ENCODE measurements at regions not wholly inside any gene's neighbourhood (a gene's known extent, or its start where the extent isn't known, plus 50 kb on each side); places are given as distances from the start of the nearest gene placed in this dataset.

DNA sequence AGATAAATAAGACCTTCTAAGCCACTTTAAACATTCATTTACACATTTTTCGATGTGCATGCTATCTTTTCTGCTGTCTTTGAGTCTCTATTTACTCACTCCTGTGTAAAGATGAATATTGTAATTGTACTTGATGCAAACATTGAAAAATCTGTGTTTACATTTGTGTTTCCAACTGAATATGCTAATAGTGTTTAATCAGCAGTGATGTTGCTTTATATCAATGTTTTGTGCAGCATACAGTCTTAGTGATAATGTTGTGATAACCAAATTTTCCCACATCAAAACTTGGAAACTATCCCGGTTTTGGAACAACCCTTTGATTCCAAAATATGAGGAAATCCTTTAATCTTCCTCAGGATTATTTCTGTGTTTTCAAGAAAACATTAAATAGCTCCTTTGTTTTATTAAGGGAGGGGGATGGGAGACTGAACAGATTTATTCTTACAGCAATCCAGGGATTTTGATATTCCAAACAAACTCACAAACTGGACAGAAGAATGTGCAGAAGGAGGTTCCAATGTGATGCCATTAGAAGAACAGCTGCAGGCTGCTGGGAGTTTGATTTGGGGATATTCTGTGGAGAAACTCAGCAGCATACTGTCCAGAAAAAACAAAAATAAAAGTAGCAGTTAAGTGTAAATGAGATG lies 248.0 kb downstream of the S1PR1 start:
- no peak for TF ChIP-seq EP300 (IDR thresholded peaks at IDR 0.05; ENCODE audit: borderline replicate concordance)
- no peak for TF ChIP-seq ZBTB7A (IDR thresholded peaks at IDR 0.05; ENCODE audit: low read depth)
- no peak for TF ChIP-seq RAD21 (IDR thresholded peaks at IDR 0.05; ENCODE audit: low read depth)
- TF ChIP-seq, protein P1, sequence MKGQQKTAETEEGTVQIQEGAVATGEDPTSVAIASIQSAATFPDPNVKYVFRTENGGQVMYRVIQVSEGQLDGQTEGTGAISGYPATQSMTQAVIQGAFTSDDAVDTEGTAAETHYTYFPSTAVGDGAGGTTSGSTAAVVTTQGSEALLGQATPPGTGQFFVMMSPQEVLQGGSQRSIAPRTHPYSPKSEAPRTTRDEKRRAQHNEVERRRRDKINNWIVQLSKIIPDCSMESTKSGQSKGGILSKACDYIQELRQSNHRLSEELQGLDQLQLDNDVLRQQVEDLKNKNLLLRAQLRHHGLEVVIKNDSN (IDR thresholded peaks at IDR 0.05), result no peak
- no peak for TF ChIP-seq NFIC (IDR thresholded peaks at IDR 0.05)
- no peak for TF ChIP-seq CREB1 (IDR thresholded peaks at IDR 0.05; ENCODE audit: low read depth)
- TF ChIP-seq TAF1 (IDR thresholded peaks at IDR 0.05; ENCODE audit: low read depth), result no peak
- no peak for TF ChIP-seq CEBPB (IDR thresholded peaks at IDR 0.05)
- no peak for TF ChIP-seq YY1 (IDR thresholded peaks at IDR 0.05; ENCODE audit: low read depth)
- TF ChIP-seq FOXM1 (IDR thresholded peaks at IDR 0.05; ENCODE audit: borderline replicate concordance, low read depth), result no peak
- TF ChIP-seq TCF12 (IDR thresholded peaks at IDR 0.05; ENCODE audit: low read depth), result no peak
- TF ChIP-seq EGR1 (IDR thresholded peaks at IDR 0.05), result no peak
- TF ChIP-seq TEAD4 (IDR thresholded peaks at IDR 0.05), result no peak
- TF ChIP-seq, protein P2, sequence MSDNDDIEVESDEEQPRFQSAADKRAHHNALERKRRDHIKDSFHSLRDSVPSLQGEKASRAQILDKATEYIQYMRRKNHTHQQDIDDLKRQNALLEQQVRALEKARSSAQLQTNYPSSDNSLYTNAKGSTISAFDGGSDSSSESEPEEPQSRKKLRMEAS (IDR thresholded peaks at IDR 0.05), result no peak
- TF ChIP-seq, protein P3, sequence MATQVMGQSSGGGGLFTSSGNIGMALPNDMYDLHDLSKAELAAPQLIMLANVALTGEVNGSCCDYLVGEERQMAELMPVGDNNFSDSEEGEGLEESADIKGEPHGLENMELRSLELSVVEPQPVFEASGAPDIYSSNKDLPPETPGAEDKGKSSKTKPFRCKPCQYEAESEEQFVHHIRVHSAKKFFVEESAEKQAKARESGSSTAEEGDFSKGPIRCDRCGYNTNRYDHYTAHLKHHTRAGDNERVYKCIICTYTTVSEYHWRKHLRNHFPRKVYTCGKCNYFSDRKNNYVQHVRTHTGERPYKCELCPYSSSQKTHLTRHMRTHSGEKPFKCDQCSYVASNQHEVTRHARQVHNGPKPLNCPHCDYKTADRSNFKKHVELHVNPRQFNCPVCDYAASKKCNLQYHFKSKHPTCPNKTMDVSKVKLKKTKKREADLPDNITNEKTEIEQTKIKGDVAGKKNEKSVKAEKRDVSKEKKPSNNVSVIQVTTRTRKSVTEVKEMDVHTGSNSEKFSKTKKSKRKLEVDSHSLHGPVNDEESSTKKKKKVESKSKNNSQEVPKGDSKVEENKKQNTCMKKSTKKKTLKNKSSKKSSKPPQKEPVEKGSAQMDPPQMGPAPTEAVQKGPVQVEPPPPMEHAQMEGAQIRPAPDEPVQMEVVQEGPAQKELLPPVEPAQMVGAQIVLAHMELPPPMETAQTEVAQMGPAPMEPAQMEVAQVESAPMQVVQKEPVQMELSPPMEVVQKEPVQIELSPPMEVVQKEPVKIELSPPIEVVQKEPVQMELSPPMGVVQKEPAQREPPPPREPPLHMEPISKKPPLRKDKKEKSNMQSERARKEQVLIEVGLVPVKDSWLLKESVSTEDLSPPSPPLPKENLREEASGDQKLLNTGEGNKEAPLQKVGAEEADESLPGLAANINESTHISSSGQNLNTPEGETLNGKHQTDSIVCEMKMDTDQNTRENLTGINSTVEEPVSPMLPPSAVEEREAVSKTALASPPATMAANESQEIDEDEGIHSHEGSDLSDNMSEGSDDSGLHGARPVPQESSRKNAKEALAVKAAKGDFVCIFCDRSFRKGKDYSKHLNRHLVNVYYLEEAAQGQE (IDR thresholded peaks at IDR 0.05; ENCODE audit: low read depth), result no peak

DNA sequence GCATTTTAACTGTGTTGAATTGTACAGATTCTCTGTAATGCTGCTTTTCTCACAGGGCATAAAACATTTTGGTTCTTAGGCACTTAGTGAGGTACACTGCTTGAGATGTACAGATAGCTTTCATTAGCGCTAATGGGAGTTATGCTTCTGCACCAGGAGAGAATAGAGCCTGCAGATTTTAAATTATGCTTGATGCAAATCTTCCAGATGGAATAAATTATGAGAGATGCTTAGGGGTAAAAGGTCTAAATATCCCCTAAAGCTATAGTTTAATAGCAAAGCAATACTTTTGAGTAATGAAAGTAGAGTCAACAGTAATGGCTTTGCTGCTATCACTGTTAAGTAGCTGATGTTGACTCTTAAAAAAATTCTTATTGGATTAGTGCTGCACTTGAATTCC lies 248.9 kb downstream of the S1PR1 start:
- TF ChIP-seq TAF1 (IDR thresholded peaks at IDR 0.05; ENCODE audit: low read depth), result no peak
- TF ChIP-seq TEAD4 (IDR thresholded peaks at IDR 0.05), result no peak
- no peak for TF ChIP-seq TCF12 (IDR thresholded peaks at IDR 0.05; ENCODE audit: low read depth)
- no peak for TF ChIP-seq YY1 (IDR thresholded peaks at IDR 0.05; ENCODE audit: low read depth)
- TF ChIP-seq NFIC (IDR thresholded peaks at IDR 0.05), result no peak
- no peak for TF ChIP-seq RAD21 (IDR thresholded peaks at IDR 0.05; ENCODE audit: low read depth)
- TF ChIP-seq CEBPB (IDR thresholded peaks at IDR 0.05), result no peak
- TF ChIP-seq FOXM1 (IDR thresholded peaks at IDR 0.05; ENCODE audit: borderline replicate concordance, low read depth), result no peak

DNA sequence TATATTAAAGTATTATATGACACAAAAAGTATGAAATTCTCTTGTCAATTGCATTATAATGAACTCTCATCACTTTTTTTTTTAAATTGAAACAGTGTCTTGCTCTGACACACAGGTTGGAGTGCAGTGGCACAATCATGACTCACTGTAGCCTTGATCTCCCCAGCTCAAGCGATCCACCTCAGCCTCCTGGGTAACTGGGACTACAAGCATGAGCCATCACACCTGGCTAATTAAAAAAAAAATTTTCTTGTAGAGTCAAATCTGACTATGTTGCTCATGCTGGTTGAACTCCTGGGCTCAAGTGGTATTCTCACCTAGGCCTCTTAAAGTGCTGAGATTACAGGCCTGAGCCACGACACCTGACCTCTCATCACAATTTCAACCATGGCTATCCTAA lies 259.3 kb downstream of the S1PR1 start:
- TF ChIP-seq, protein P3 (IDR thresholded peaks at IDR 0.05; ENCODE audit: low read depth), result no peak
- TF ChIP-seq, protein P2 (IDR thresholded peaks at IDR 0.05), result no peak
- TF ChIP-seq ZBTB7A (IDR thresholded peaks at IDR 0.05; ENCODE audit: low read depth) (no peak), EP300 (IDR thresholded peaks at IDR 0.05; ENCODE audit: borderline replicate concordance) (no peak), TCF12 (IDR thresholded peaks at IDR 0.05; ENCODE audit: low read depth) (no peak), CEBPB (IDR thresholded peaks at IDR 0.05) (no peak), FOXM1 (IDR thresholded peaks at IDR 0.05; ENCODE audit: borderline replicate concordance, low read depth) (no peak), YY1 (IDR thresholded peaks at IDR 0.05; ENCODE audit: low read depth) (no peak), RAD21 (IDR thresholded peaks at IDR 0.05; ENCODE audit: low read depth) (no peak), TAF1 (IDR thresholded peaks at IDR 0.05; ENCODE audit: low read depth) (no peak), CREB1 (IDR thresholded peaks at IDR 0.05; ENCODE audit: low read depth) (no peak), TEAD4 (IDR thresholded peaks at IDR 0.05) (no peak)
- TF ChIP-seq, protein P1 (IDR thresholded peaks at IDR 0.05), result no peak

DNA sequence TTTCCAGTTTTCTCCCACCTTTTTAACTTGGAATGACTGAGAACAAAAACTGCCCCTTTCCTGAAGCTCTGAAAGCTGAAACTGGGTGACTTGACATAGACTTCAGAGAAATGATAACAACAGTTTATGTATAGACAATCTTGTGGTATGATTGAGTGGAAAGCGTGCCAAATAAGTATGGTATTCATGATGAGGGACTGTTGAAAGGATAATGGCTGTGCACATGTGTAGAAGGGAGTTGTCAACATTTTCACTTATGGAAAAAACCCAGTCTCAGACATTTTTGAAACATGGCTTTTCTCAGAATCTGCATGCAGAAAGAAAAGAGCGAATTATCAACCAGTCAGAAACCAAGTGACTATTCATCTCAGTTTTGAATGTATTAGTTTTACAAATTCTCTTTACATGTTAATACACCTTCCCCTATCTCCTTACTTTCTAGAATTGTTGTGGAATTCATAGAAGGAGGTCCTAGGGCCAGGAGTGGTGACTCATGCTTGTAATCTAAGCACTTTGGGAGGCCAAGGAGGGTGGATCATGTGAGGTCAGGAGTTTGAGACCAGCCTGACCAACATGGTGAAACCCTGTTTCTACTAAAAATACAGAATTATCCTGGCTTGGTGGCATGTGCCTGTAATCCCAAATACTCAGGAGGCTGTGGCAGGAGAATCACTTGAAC lies 261.2 kb downstream of the S1PR1 start:
- TF ChIP-seq FOXM1 (IDR thresholded peaks at IDR 0.05; ENCODE audit: borderline replicate concordance, low read depth) (no peak), TEAD4 (IDR thresholded peaks at IDR 0.05) (no peak), TCF12 (IDR thresholded peaks at IDR 0.05; ENCODE audit: low read depth) (no peak), CREB1 (IDR thresholded peaks at IDR 0.05; ENCODE audit: low read depth) (no peak), CEBPB (IDR thresholded peaks at IDR 0.05) (no peak), RAD21 (IDR thresholded peaks at IDR 0.05; ENCODE audit: low read depth) (no peak)

DNA sequence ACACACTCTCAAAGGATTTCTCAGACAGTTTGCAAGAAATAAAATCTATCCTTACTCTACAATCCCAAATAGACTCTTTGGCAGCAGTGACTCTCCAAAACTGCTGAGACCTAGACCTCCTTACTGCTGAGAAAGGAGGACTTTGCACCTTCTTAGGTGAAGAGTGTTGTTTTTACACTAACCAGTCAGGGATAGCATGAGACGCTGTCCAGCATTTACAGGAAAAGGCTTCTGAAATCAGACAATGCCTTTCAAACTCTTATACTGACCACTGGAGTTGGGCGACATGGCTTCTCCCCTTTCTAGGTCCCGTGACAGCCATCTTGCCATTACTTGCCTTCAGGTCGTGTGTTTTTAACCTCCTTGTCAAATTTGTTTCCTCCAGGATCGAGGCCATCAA lies 268.4 kb downstream of the S1PR1 start:
- TF ChIP-seq, protein P3 (IDR thresholded peaks at IDR 0.05; ENCODE audit: low read depth), result peak; percentile 58; the same call in 1 of the 2 replicates

Data from Ishikawa (cell line).